ENCODE measurements at regions not wholly inside any gene's neighbourhood (a gene's known extent, or its start where the extent isn't known, plus 50 kb on each side); places are given as distances from the start of the nearest gene placed in this dataset.
"Not testable (repeated sequence)": the region's sequence is repeated elsewhere in the genome, so short reads cannot be mapped to it uniquely, and the experiment has no call there.

GRCh38 chr6:80991316-80991715 lies 761.2 kb downstream of the TENT5A start:
- TF ChIP-seq ZFX (IDR thresholded peaks at IDR 0.05), result no peak
- no peak for TF ChIP-seq CTCF (conservative IDR thresholded peaks at IDR 0.05)
- no peak overlapping the region for H3K27ac ChIP-seq

GRCh38 chr6:80988892-80989291 lies 763.6 kb downstream of the TENT5A start:
- TF ChIP-seq ZFX (IDR thresholded peaks at IDR 0.05) (no peak), CTCF (conservative IDR thresholded peaks at IDR 0.05) (no peak)
- H3K27ac ChIP-seq, result no peak overlapping the region

GRCh38 chr6:80988286-80988685 lies 764.2 kb downstream of the TENT5A start:
- no peak overlapping the region for H3K27ac ChIP-seq
- TF ChIP-seq CTCF (conservative IDR thresholded peaks at IDR 0.05) (no peak), ZFX (IDR thresholded peaks at IDR 0.05) (no peak)

- H3K27ac ChIP-seq, result not testable (repeated sequence)
These were observed 771.3 kb downstream of the TENT5A start for GRCh38 chr6:80981226-80981625.

- TF ChIP-seq CTCF (conservative IDR thresholded peaks at IDR 0.05) (no peak), ZFX (IDR thresholded peaks at IDR 0.05) (no peak)
These were observed 776.1 kb downstream of the TENT5A start for GRCh38 chr6:80976336-80976735.

GRCh38 chr6:80974579-80974978 lies 777.9 kb downstream of the TENT5A start:
- TF ChIP-seq ZFX (IDR thresholded peaks at IDR 0.05) (no peak), CTCF (conservative IDR thresholded peaks at IDR 0.05) (no peak)
- no peak overlapping the region for H3K27ac ChIP-seq

More at GRCh38 chr6:80976336-80976735, 776.1 kb downstream of the TENT5A start:
- no peak overlapping the region for H3K27ac ChIP-seq

GRCh38 chr6:80969439-80969838 lies 783.0 kb downstream of the TENT5A start:
- H3K27ac ChIP-seq, result no peak overlapping the region
- TF ChIP-seq CTCF (conservative IDR thresholded peaks at IDR 0.05) (no peak), ZFX (IDR thresholded peaks at IDR 0.05) (no peak)

GRCh38 chr6:80967609-80968008 lies 784.9 kb downstream of the TENT5A start:
- no peak overlapping the region for H3K27ac ChIP-seq
- TF ChIP-seq CTCF (conservative IDR thresholded peaks at IDR 0.05) (no peak), ZFX (IDR thresholded peaks at IDR 0.05) (no peak)
